Fibroblast of lung (primary cell): ENCODE measurements at regions not wholly inside any gene's neighbourhood (a gene's known extent, or its start where the extent isn't known, plus 50 kb on each side); places are given as distances from the start of the nearest gene placed in this dataset.
"Not testable (repeated sequence)": the region's sequence is repeated elsewhere in the genome, so short reads cannot be mapped to it uniquely, and the experiment has no call there.

ENCODE experiments used
- DNase-seq, 2 donors: peaks; one replicate each; pipeline versions ENCODE4 v3.0.0 to v3.0.0-alpha.2; 2010; ENCODE audit warnings: low read depth in 2 of 2
- H2AFZ ChIP-seq: 2 replicates; pipeline ENCODE4 v1.5.1; 2012; ENCODE audit warnings: low read length, control low read depth, inconsistent platforms
- H3K27ac ChIP-seq: 2 replicates; pipeline ENCODE4 v1.5.1; 2011; ENCODE audit warnings: low read length, control low read depth; ENCODE audit not compliant: insufficient read depth
- H3K27me3 ChIP-seq: 2 replicates; pipeline ENCODE4 v1.5.1; 2011; ENCODE audit warnings: mild to moderate bottlenecking, low read length; ENCODE audit not compliant: control insufficient read depth, insufficient read depth
- H3K36me3 ChIP-seq: 2 replicates; pipeline ENCODE4 v1.5.1; 2011; ENCODE audit warnings: low read length; ENCODE audit not compliant: control insufficient read depth, insufficient read depth
- H3K4me1 ChIP-seq: 2 replicates; pipeline ENCODE4 v1.5.1; 2011; ENCODE audit warnings: low read length; ENCODE audit not compliant: control insufficient read depth, insufficient read depth; ENCODE audit errors: extremely low read depth
- H3K4me2 ChIP-seq: 2 replicates; pipeline ENCODE4 v1.5.1; 2011; ENCODE audit warnings: low read length, control low read depth; ENCODE audit not compliant: insufficient read depth; ENCODE audit errors: extremely low read depth
- H3K4me3 ChIP-seq, 4 experiments: fragments of 200-600 bp in 1 of 4; sonication (generic) in 1 of 4; replicated peaks in 1 of 4; 2 replicates each; pipeline ENCODE4 v1.5.1; 2011 to 2016; ENCODE audit warnings: low read length in 4 of 4, low read depth in 3 of 4, mild to moderate bottlenecking in 3 of 4, control low read depth in 2 of 4, inconsistent platforms in 1 of 4, mixed read lengths in 1 of 4; ENCODE audit not compliant: insufficient read depth in 1 of 4; ENCODE audit errors: control extremely low read depth in 1 of 4
- H3K79me2 ChIP-seq: 2 replicates; pipeline ENCODE4 v1.5.1; 2012; ENCODE audit warnings: mild to moderate bottlenecking, low read length, inconsistent platforms; ENCODE audit not compliant: control insufficient read depth, insufficient read depth
- H3K9ac ChIP-seq: 2 replicates; pipeline ENCODE4 v1.5.1; 2011; ENCODE audit warnings: mild to moderate bottlenecking, low read length, control low read depth; ENCODE audit not compliant: insufficient read depth
- H3K9me3 ChIP-seq: 2 replicates; pipeline ENCODE4 v1.5.1; 2012; ENCODE audit warnings: low read depth, low read length; ENCODE audit not compliant: control insufficient read depth, insufficient read depth
- H4K20me1 ChIP-seq: 2 replicates; pipeline ENCODE4 v1.5.1; 2011; ENCODE audit warnings: low read length; ENCODE audit not compliant: control insufficient read depth, insufficient read depth; ENCODE audit errors: extremely low read depth
- CTCF ChIP-seq, 2 donors: IDR thresholded peaks in 1 of 2; conservative IDR thresholded peaks in 1 of 2; 1 replicate in 1 of 2; 2 replicates in 1 of 2; pipeline ENCODE4 v1.5.1; 2011 to 2012; ENCODE audit warnings: low read length in 2 of 2, control low read depth in 1 of 2, inconsistent platforms in 1 of 2, low read depth in 1 of 2, mild to moderate bottlenecking in 1 of 2
- EZH2 ChIP-seq: IDR thresholded peaks from 2 replicates; pipeline ENCODE4 v1.5.1; 2012; ENCODE audit warnings: low read length, control low read depth, mild to moderate bottlenecking; ENCODE audit errors: missing control alignments

- no peak for DNase-seq
- Histone ChIP-seq H3K4me1 (no peaks in the 10 kb centered on the region), H3K4me2 (no peak overlapping the region), H3K27me3 (no peaks in the 10 kb centered on the region), H3K36me3 (no peaks in the 10 kb centered on the region), H2AFZ (no peak overlapping the region), H3K79me2 (no peaks in the 10 kb centered on the region), H3K9me3 (no peaks in the 10 kb centered on the region), H4K20me1 (no peaks in the 10 kb centered on the region), H3K4me3 (no peak overlapping the region), H3K9ac (no peak overlapping the region), H3K27ac (no peak overlapping the region)
- TF ChIP-seq CTCF (conservative IDR thresholded peaks at IDR 0.05 in 1 of 2, IDR thresholded peaks at IDR 0.05 in 1 of 2; ENCODE audit: low read depth in 1 of 2, low read length in 2 of 2) = no peak
These were observed 302.0 kb downstream of the AGTPBP1 start for GRCh38 chr9:85439791-85440190.

GRCh38 chr9:85433956-85434355, 307.8 kb downstream of the AGTPBP1 start:
- not testable (repeated sequence) for H3K9ac ChIP-seq, H2AFZ ChIP-seq, DNase-seq, H3K4me3 ChIP-seq, H3K4me2 ChIP-seq, H3K27ac ChIP-seq, H3K9me3 ChIP-seq, H3K27me3 ChIP-seq, H4K20me1 ChIP-seq, H3K36me3 ChIP-seq, H3K79me2 ChIP-seq, H3K4me1 ChIP-seq

GRCh38 chr9:85433551-85433950, 308.2 kb downstream of the AGTPBP1 start:
- not testable (repeated sequence) for H3K27ac ChIP-seq, H3K79me2 ChIP-seq, H3K4me3 ChIP-seq, H2AFZ ChIP-seq, H3K27me3 ChIP-seq, DNase-seq, H4K20me1 ChIP-seq, H3K36me3 ChIP-seq, H3K4me2 ChIP-seq, H3K9ac ChIP-seq, H3K9me3 ChIP-seq, H3K4me1 ChIP-seq

- Histone ChIP-seq H3K4me3 (no peak overlapping the region), H3K9ac (no peak overlapping the region), H3K4me2 (no peak overlapping the region), H3K9me3 (no peaks in the 10 kb centered on the region), H2AFZ (no peak overlapping the region), H3K36me3 (no peaks in the 10 kb centered on the region), H3K27me3 (no peaks in the 10 kb centered on the region), H3K4me1 (no peaks in the 10 kb centered on the region), H3K79me2 (no peaks in the 10 kb centered on the region), H4K20me1 (no peaks in the 10 kb centered on the region), H3K27ac (no peak overlapping the region)
- no peak for DNase-seq
- no peak for TF ChIP-seq EZH2
- TF ChIP-seq CTCF (conservative IDR thresholded peaks at IDR 0.05 in 1 of 2, IDR thresholded peaks at IDR 0.05 in 1 of 2; ENCODE audit: low read depth in 1 of 2, low read length in 2 of 2) = no peak
These were observed 308.7 kb downstream of the AGTPBP1 start for GRCh38 chr9:85433046-85433445.
